ENCODE measurements at regions not wholly inside any gene's neighbourhood (a gene's known extent, or its start where the extent isn't known, plus 50 kb on each side); places are given as distances from the start of the nearest gene placed in this dataset.

GRCh38 chr10:106173838-106174237, 990.7 kb downstream of the SORCS1 start:
- WGBS (ENCODE audit: low lambda C conversion rate, missing lambda C conversion rate) = 88% methylated on average over 3 of the region's 3 CpGs
- H3K36me3 ChIP-seq (replicated peaks; ENCODE audit: insufficient read depth, low read depth) = no peaks in the 10 kb centered on the region
- TF ChIP-seq CTCF (IDR thresholded peaks at IDR 0.05; ENCODE audit: poor library complexity) (no peak), EZH2 (IDR thresholded peaks at IDR 0.05; ENCODE audit: borderline replicate concordance) (no peak), EZH2phosphoT487 (IDR thresholded peaks at IDR 0.05; ENCODE audit: low read depth, severe bottlenecking, unreplicated experiment) (no peak)
- no peaks in the 10 kb centered on the region for H3K27me3 ChIP-seq
- no peaks in the 10 kb centered on the region for H3K79me2 ChIP-seq
- no peak overlapping the region for H3K4me3 ChIP-seq
- no peaks in the 10 kb centered on the region for H4K20me1 ChIP-seq (ENCODE audit: insufficient read depth, poor library complexity, severe bottlenecking)
- H2AFZ ChIP-seq = no peak overlapping the region
- H3K9me3 ChIP-seq (ENCODE audit: low read depth) = no peaks in the 10 kb centered on the region
- no peak overlapping the region for H3K27ac ChIP-seq
- H3K9me2 ChIP-seq (replicated peaks; ENCODE audit: insufficient read depth) = no peaks in the 10 kb centered on the region
- no peak for DNase-seq (ENCODE audit: low spot score)
- H3K4me2 ChIP-seq = no peak overlapping the region
- H3K4me1 ChIP-seq (ENCODE audit: insufficient read depth) = no peaks in the 10 kb centered on the region

GRCh38 chr10:106169241-106169640, 995.3 kb downstream of the SORCS1 start:
- Histone ChIP-seq H3K79me2 (no peaks in the 10 kb centered on the region), H3K9me2 (replicated peaks; ENCODE audit: insufficient read depth) (no peaks in the 10 kb centered on the region), H3K4me2 (no peak overlapping the region), H2AFZ (no peak overlapping the region), H4K20me1 (ENCODE audit: insufficient read depth, poor library complexity, severe bottlenecking) (no peaks in the 10 kb centered on the region), H3K27me3 (no peaks in the 10 kb centered on the region), H3K27ac (no peak overlapping the region), H3K4me3 (no peak overlapping the region), H3K36me3 (replicated peaks; ENCODE audit: insufficient read depth, low read depth) (no peaks in the 10 kb centered on the region), H3K4me1 (ENCODE audit: insufficient read depth) (no peaks in the 10 kb centered on the region), H3K9me3 (ENCODE audit: low read depth) (no peaks in the 10 kb centered on the region)
- TF ChIP-seq EZH2phosphoT487 (IDR thresholded peaks at IDR 0.05; ENCODE audit: low read depth, severe bottlenecking, unreplicated experiment) (no peak), CTCF (IDR thresholded peaks at IDR 0.05; ENCODE audit: poor library complexity) (no peak), EZH2 (IDR thresholded peaks at IDR 0.05; ENCODE audit: borderline replicate concordance) (no peak)
- no peak for DNase-seq (ENCODE audit: low spot score)
- WGBS (ENCODE audit: low lambda C conversion rate, missing lambda C conversion rate) = 76% methylated on average over 7 of the region's 7 CpGs

GRCh38 chr10:106167946-106168345, 996.6 kb downstream of the SORCS1 start:
- no peak for TF ChIP-seq EZH2 (IDR thresholded peaks at IDR 0.05; ENCODE audit: borderline replicate concordance)
- TF ChIP-seq EZH2phosphoT487 (IDR thresholded peaks at IDR 0.05; ENCODE audit: low read depth, severe bottlenecking, unreplicated experiment) = no peak
- TF ChIP-seq CTCF (IDR thresholded peaks at IDR 0.05; ENCODE audit: poor library complexity) = no peak
- WGBS (ENCODE audit: low lambda C conversion rate, missing lambda C conversion rate) = 84% methylated on average over 2 of the region's 2 CpGs

GRCh38 chr10:106158241-106158640, 1006.3 kb downstream of the SORCS1 start:
- Histone ChIP-seq H3K4me2 (no peak overlapping the region), H3K4me1 (ENCODE audit: insufficient read depth) (no peaks in the 10 kb centered on the region), H3K27me3 (no peaks in the 10 kb centered on the region), H4K20me1 (ENCODE audit: insufficient read depth, poor library complexity, severe bottlenecking) (no peaks in the 10 kb centered on the region), H3K4me3 (no peak overlapping the region), H2AFZ (no peak overlapping the region), H3K27ac (no peak overlapping the region), H3K36me3 (replicated peaks; ENCODE audit: insufficient read depth, low read depth) (no peaks in the 10 kb centered on the region), H3K9me3 (ENCODE audit: low read depth) (no peaks in the 10 kb centered on the region), H3K9me2 (replicated peaks; ENCODE audit: insufficient read depth) (no peaks in the 10 kb centered on the region), H3K79me2 (no peaks in the 10 kb centered on the region)
- TF ChIP-seq EZH2 (IDR thresholded peaks at IDR 0.05; ENCODE audit: borderline replicate concordance) (no peak), CTCF (IDR thresholded peaks at IDR 0.05; ENCODE audit: poor library complexity) (no peak), EZH2phosphoT487 (IDR thresholded peaks at IDR 0.05; ENCODE audit: low read depth, severe bottlenecking, unreplicated experiment) (no peak)
- DNase-seq (ENCODE audit: low spot score) = no peak
- WGBS (ENCODE audit: low lambda C conversion rate, missing lambda C conversion rate) = 85% methylated on average over 4 of the region's 4 CpGs

More at GRCh38 chr10:106167946-106168345, 996.6 kb downstream of the SORCS1 start:
- H3K4me1 ChIP-seq (ENCODE audit: insufficient read depth) = no peaks in the 10 kb centered on the region
- DNase-seq (ENCODE audit: low spot score) = no peak
- no peaks in the 10 kb centered on the region for H3K9me3 ChIP-seq (ENCODE audit: low read depth)
- no peaks in the 10 kb centered on the region for H3K9me2 ChIP-seq (replicated peaks; ENCODE audit: insufficient read depth)
- no peak overlapping the region for H3K4me2 ChIP-seq
- H3K27me3 ChIP-seq = no peaks in the 10 kb centered on the region
- H4K20me1 ChIP-seq (ENCODE audit: insufficient read depth, poor library complexity, severe bottlenecking) = no peaks in the 10 kb centered on the region
- H3K4me3 ChIP-seq = no peak overlapping the region
- H3K36me3 ChIP-seq (replicated peaks; ENCODE audit: insufficient read depth, low read depth) = no peaks in the 10 kb centered on the region
- no peak overlapping the region for H3K27ac ChIP-seq
- H3K79me2 ChIP-seq = no peaks in the 10 kb centered on the region
- no peak overlapping the region for H2AFZ ChIP-seq
